GM18498 (cell line): ENCODE measurements at regions not wholly inside any gene's neighbourhood (a gene's known extent, or its start where the extent isn't known, plus 50 kb on each side); places are given as distances from the start of the nearest gene placed in this dataset.

Experiments used
- ATAC-seq: cut with Tn5 transposase; IDR thresholded peaks from one replicate; pipeline ENCODE4 v1.9.1; 2021; ENCODE audit warnings: mild to moderate bottlenecking, moderate library complexity; ENCODE audit not compliant: unreplicated experiment

DNA sequence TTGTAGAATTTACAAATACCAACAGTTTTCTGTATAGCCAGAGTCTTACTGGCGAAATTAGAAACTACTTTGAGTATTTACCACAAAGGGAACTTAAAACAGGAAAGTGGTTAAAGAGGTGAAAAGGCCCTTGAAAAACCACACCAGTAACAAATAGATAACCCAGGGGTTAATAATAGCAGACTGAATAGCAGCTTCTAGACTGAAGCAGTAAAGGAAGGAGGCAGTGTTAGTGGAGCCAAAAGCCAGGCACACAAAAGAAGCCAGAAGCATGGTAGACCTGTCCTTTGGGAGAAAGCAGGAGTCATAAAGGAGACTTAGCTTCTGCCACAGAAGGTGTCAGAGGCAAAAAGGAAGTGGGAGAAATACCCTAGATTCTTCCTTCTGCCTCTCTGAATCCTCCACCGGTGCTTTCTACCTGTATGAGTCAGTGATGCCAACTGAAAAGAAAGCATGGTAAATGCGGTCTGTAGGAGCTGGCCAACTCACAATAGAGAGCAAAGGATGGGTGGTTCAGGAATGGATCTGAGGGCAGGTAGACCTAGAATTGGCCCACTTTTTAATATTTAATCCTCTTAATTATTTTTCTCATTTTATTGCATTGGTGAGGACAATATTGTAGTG is 97.3 kb downstream of the ARL6IP6 start:
- peak; percentile 57 for ATAC-seq

- ATAC-seq = no peak
These were observed 96.1 kb downstream of the ARL6IP6 start for GRCh38 chr2:152814475-152815030.

- no peak for ATAC-seq
These were observed 94.9 kb downstream of the ARL6IP6 start for GRCh38 chr2:152813351-152813750.
